Keratinocyte (primary cell): ENCODE measurements at regions not wholly inside any gene's neighbourhood (a gene's known extent, or its start where the extent isn't known, plus 50 kb on each side); places are given as distances from the start of the nearest gene placed in this dataset.

Experiments used
- DNase-seq: peaks from one replicate; pipeline ENCODE4 v3.0.0-alpha.2; 2011; ENCODE audit warnings: low read depth, missing footprints, low spot score
- FAIRE-seq: peaks from 2 replicates; lab custom pipeline; 2011; peaks lifted over from hg19 to GRCh38; lab: Jason Lieb, UNC
- H2AFZ ChIP-seq: 2 replicates; pipeline ENCODE4 v1.6.0; 2012; ENCODE audit warnings: low read length, control low read depth, inconsistent platforms; ENCODE audit not compliant: control insufficient read depth
- H3K27ac ChIP-seq: 2 replicates; pipeline ENCODE4 v1.5.1; 2011; ENCODE audit warnings: low read length; ENCODE audit not compliant: control insufficient read depth, insufficient read depth
- H3K27me3 ChIP-seq: 3 replicates; pipeline ENCODE4 v1.6.0; 2011; ENCODE audit warnings: low read length; ENCODE audit not compliant: control insufficient read depth, insufficient read depth; ENCODE audit errors: extremely low read depth
- H3K36me3 ChIP-seq, 2 experiments: 2 replicates in 1 of 2; 3 replicates in 1 of 2; pipeline ENCODE4 v1.5.1; 2011; ENCODE audit warnings: low read length in 2 of 2, mild to moderate bottlenecking in 1 of 2; ENCODE audit not compliant: control insufficient read depth in 2 of 2, insufficient read depth in 2 of 2; ENCODE audit errors: extremely low read depth in 1 of 2
- H3K4me1 ChIP-seq: 3 replicates; pipeline ENCODE4 v1.5.1; 2011; ENCODE audit warnings: low read length; ENCODE audit not compliant: control insufficient read depth, insufficient read depth; ENCODE audit errors: extremely low read depth
- H3K4me2 ChIP-seq: 3 replicates; pipeline ENCODE4 v1.6.0; 2011; ENCODE audit warnings: low read depth, low read length; ENCODE audit not compliant: control insufficient read depth, insufficient read depth; ENCODE audit errors: extremely low read depth
- H3K4me3 ChIP-seq, 3 experiments: fragments of 200-600 bp in 1 of 3; sonication (generic) in 1 of 3; 2 replicates in 2 of 3; 3 replicates in 1 of 3; pipeline ENCODE4 v1.5.1; 2011 to 2016; ENCODE audit warnings: low read length in 3 of 3, mild to moderate bottlenecking in 3 of 3, control low read depth in 2 of 3, inconsistent platforms in 1 of 3, low read depth in 1 of 3, mixed read lengths in 1 of 3, mixed run types in 1 of 3, moderate library complexity in 1 of 3; ENCODE audit not compliant: control insufficient read depth in 2 of 3, insufficient read depth in 2 of 3; ENCODE audit errors: extremely low read depth in 1 of 3
- H3K79me2 ChIP-seq: 2 replicates; pipeline ENCODE4 v1.6.0; 2012; ENCODE audit warnings: low read length; ENCODE audit not compliant: control insufficient read depth, insufficient read depth
- H3K9ac ChIP-seq: 3 replicates; pipeline ENCODE4 v1.6.0; 2011; ENCODE audit warnings: low read length; ENCODE audit not compliant: control insufficient read depth, insufficient read depth; ENCODE audit errors: extremely low read depth
- H3K9me1 ChIP-seq: 3 replicates; pipeline ENCODE4 v1.6.0; 2011; ENCODE audit warnings: low read length; ENCODE audit not compliant: control insufficient read depth, insufficient read depth; ENCODE audit errors: extremely low read depth
- H3K9me3 ChIP-seq: 2 replicates; pipeline ENCODE4 v1.5.1; 2012; ENCODE audit warnings: low read depth, low read length; ENCODE audit not compliant: control insufficient read depth
- H4K20me1 ChIP-seq: 3 replicates; pipeline ENCODE4 v1.6.0; 2011; ENCODE audit warnings: low read length; ENCODE audit not compliant: control insufficient read depth, insufficient read depth; ENCODE audit errors: extremely low read depth
- CTCF ChIP-seq, 3 experiments: IDR thresholded peaks in 1 of 3; conservative IDR thresholded peaks in 1 of 3; optimal IDR thresholded peaks in 1 of 3; 2 replicates in 2 of 3; 3 replicates in 1 of 3; pipeline versions ENCODE3 to v1.5.1; 2011; ENCODE audit warnings: low read length in 3 of 3, mild to moderate bottlenecking in 3 of 3, moderate library complexity in 2 of 3, control low read depth in 1 of 3, inconsistent platforms in 1 of 3; ENCODE audit not compliant: insufficient read depth in 2 of 3; ENCODE audit errors: extremely low read depth in 1 of 3
- EZH2 ChIP-seq: IDR thresholded peaks from one replicate; pipeline ENCODE4 v1.6.1; 2012; ENCODE audit warnings: inconsistent platforms, mild to moderate bottlenecking, low read length, moderate library complexity
- dilution Hi-C: fragments of 300-500 bp; cut with MboI; formaldehyde crosslinking; loops from one replicate; pipeline ENCODE4 v1.7.0; 2020; ENCODE audit warnings: low sequenced_read_pairs; ENCODE audit not compliant: extremely low pct_ligation_motif_present

- TF ChIP-seq EZH2 = no peak
- no peak for TF ChIP-seq CTCF (optimal IDR thresholded peaks at IDR 0.05 in 1 of 3, IDR thresholded peaks at IDR 0.05 in 1 of 3, conservative IDR thresholded peaks at IDR 0.05 in 1 of 3; ENCODE audit: extremely low read depth in 1 of 3, insufficient read depth in 2 of 3, low read length in 3 of 3)
- Histone ChIP-seq H3K9me3 (no peaks in the 10 kb centered on the region), H3K79me2 (no peaks in the 10 kb centered on the region), H3K4me2 (no peak overlapping the region), H4K20me1 (no peaks in the 10 kb centered on the region), H3K9me1 (no peaks in the 10 kb centered on the region), H3K9ac (no peak overlapping the region), H3K27me3 (no peaks in the 10 kb centered on the region), H3K27ac (no peak overlapping the region), H3K36me3 (no peaks in the 10 kb centered on the region), H3K4me1 (no peaks in the 10 kb centered on the region), H2AFZ (no peak overlapping the region), H3K4me3 (no peak overlapping the region)
- no peak for DNase-seq
- dilution Hi-C loops = no loop called here
- FAIRE-seq = no peak
These were observed 57.4 kb upstream of the SASH1 start for GRCh38 chr6:148285205-148285604.

GRCh38 chr6:148286563-148286962 is 56.1 kb upstream of the SASH1 start:
- Histone ChIP-seq H3K9me1 (no peaks in the 10 kb centered on the region), H3K9ac (no peak overlapping the region), H3K27me3 (no peaks in the 10 kb centered on the region), H3K4me1 (no peaks in the 10 kb centered on the region), H3K27ac (no peak overlapping the region), H3K9me3 (no peaks in the 10 kb centered on the region), H3K4me3 (no peak overlapping the region), H2AFZ (no peak overlapping the region), H3K36me3 (no peaks in the 10 kb centered on the region), H4K20me1 (no peaks in the 10 kb centered on the region), H3K4me2 (no peak overlapping the region), H3K79me2 (no peaks in the 10 kb centered on the region)
- TF ChIP-seq EZH2 = no peak
- TF ChIP-seq CTCF (optimal IDR thresholded peaks at IDR 0.05 in 1 of 3, IDR thresholded peaks at IDR 0.05 in 1 of 3, conservative IDR thresholded peaks at IDR 0.05 in 1 of 3; ENCODE audit: extremely low read depth in 1 of 3, insufficient read depth in 2 of 3, low read length in 3 of 3) = no peak
- dilution Hi-C loops = no loop called here
- FAIRE-seq = no peak
- no peak for DNase-seq
